WTC11 (cell line): ENCODE measurements at regions not wholly inside any gene's neighbourhood (a gene's known extent, or its start where the extent isn't known, plus 50 kb on each side); places are given as distances from the start of the nearest gene placed in this dataset.

Experiments used
- CREB1 ChIP-seq: sonication (generic); formaldehyde crosslinking; IDR thresholded peaks from 2 replicates; pipeline ENCODE4 v1.8.0; 2023; ENCODE audit warnings: mild to moderate bottlenecking, missing genetic modification reagents
- IRF1 ChIP-seq: sonication (generic); formaldehyde crosslinking; IDR thresholded peaks from 2 replicates; pipeline ENCODE4 v1.8.0; 2023; ENCODE audit warnings: missing genetic modification reagents
- MAX ChIP-seq: sonication (generic); formaldehyde crosslinking; IDR thresholded peaks from 2 replicates; pipeline ENCODE4 v1.8.0; 2022; ENCODE audit warnings: mild to moderate bottlenecking, missing genetic modification reagents
- PRDM15 ChIP-seq: sonication (generic); formaldehyde crosslinking; IDR thresholded peaks from 2 replicates; pipeline ENCODE4 v1.8.0; 2022; ENCODE audit warnings: missing genetic modification reagents
- ZNF138 ChIP-seq: sonication (generic); formaldehyde crosslinking; conservative IDR thresholded peaks from 2 replicates; pipeline ENCODE4 v1.8.1; 2022; ENCODE audit warnings: mild to moderate bottlenecking, moderate library complexity, missing genetic modification reagents
- TF ChIP-seq, protein P1 (sequence below): fragments of 200-600 bp; IDR thresholded peaks from 2 replicates; pipeline ENCODE4 v1.8.0; 2022; ENCODE audit warnings: antibody characterized with exemption

DNA sequence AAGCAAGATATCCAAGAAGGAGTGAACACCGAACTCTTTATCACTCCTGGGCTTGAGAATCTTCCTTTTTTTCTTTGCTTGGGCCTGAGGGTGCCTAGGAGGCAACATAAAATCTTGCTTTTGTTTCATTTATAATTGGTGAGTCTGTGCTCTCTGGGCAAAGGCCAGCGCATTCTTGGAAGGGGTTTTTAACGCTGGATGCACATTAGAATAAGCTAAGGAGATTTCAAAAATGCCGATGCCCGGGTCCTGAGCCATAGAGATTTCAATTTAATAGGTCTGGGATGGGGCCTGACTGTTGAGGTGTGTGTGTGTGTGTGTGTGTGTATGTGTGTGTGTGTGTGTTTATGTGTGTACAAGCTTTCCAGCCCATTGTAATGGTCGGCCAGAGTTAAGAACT lies 62.0 kb upstream of the SORCS3 start:
- TF ChIP-seq, protein P1, sequence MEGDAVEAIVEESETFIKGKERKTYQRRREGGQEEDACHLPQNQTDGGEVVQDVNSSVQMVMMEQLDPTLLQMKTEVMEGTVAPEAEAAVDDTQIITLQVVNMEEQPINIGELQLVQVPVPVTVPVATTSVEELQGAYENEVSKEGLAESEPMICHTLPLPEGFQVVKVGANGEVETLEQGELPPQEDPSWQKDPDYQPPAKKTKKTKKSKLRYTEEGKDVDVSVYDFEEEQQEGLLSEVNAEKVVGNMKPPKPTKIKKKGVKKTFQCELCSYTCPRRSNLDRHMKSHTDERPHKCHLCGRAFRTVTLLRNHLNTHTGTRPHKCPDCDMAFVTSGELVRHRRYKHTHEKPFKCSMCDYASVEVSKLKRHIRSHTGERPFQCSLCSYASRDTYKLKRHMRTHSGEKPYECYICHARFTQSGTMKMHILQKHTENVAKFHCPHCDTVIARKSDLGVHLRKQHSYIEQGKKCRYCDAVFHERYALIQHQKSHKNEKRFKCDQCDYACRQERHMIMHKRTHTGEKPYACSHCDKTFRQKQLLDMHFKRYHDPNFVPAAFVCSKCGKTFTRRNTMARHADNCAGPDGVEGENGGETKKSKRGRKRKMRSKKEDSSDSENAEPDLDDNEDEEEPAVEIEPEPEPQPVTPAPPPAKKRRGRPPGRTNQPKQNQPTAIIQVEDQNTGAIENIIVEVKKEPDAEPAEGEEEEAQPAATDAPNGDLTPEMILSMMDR = no peak
- TF ChIP-seq CREB1 (CRISPR knock-in tag) (no peak), MAX (CRISPR knock-in tag) (no peak), ZNF138 (CRISPR knock-in tag) (no peak), IRF1 (no peak), PRDM15 (CRISPR knock-in tag) (no peak)
